DND-41 (cell line): ENCODE measurements at regions not wholly inside any gene's neighbourhood (a gene's known extent, or its start where the extent isn't known, plus 50 kb on each side); places are given as distances from the start of the nearest gene placed in this dataset.

Source experiments
- ATAC-seq: fragments of 200-7000 bp; cut with Tn5 transposase; 3 replicates; pipeline ENCODE4 v1.9.1; 2021; ENCODE audit warnings: low read depth; ENCODE audit not compliant: insufficient read depth
- DNase-seq: peaks from one replicate; pipeline ENCODE4 v3.0.0-alpha.2; 2020
- H2AFZ ChIP-seq: 2 replicates; pipeline ENCODE4 v1.6.0; 2012; ENCODE audit warnings: low read depth, low read length
- H3K27ac ChIP-seq: 2 replicates; pipeline ENCODE4 v1.5.1; 2012; ENCODE audit warnings: low read length, inconsistent platforms
- H3K27me3 ChIP-seq: fragments of 200-600 bp; sonication (generic); 2 replicates; pipeline ENCODE4 v1.6.0; 2012; ENCODE audit warnings: low read length, mild to moderate bottlenecking, inconsistent platforms; ENCODE audit not compliant: insufficient read depth, poor library complexity
- H3K36me3 ChIP-seq: 2 replicates; pipeline ENCODE4 v1.5.1; 2012; ENCODE audit warnings: low read length, inconsistent platforms; ENCODE audit not compliant: insufficient read depth
- H3K4me1 ChIP-seq: 2 replicates; pipeline ENCODE4 v1.5.1; 2012; ENCODE audit warnings: mild to moderate bottlenecking, low read length; ENCODE audit not compliant: insufficient read depth
- H3K4me2 ChIP-seq: 2 replicates; pipeline ENCODE4 v1.6.0; 2012; ENCODE audit warnings: mild to moderate bottlenecking, moderate library complexity, low read length, inconsistent platforms; ENCODE audit not compliant: insufficient read depth
- H3K4me3 ChIP-seq, 2 experiments: fragments of 200-600 bp in 1 of 2; shearing (Covaris generic) in 1 of 2; 2 replicates each; pipeline ENCODE4 v1.5.1; 2012 to 2016; ENCODE audit warnings: inconsistent platforms in 2 of 2, low read length in 2 of 2, mild to moderate bottlenecking in 2 of 2, low read depth in 1 of 2, moderate library complexity in 1 of 2
- H3K79me2 ChIP-seq: 2 replicates; pipeline ENCODE4 v1.6.0; 2012; ENCODE audit warnings: low read length, inconsistent platforms; ENCODE audit not compliant: insufficient read depth
- H3K9ac ChIP-seq: 2 replicates; pipeline ENCODE4 v1.6.0; 2012; ENCODE audit warnings: low read depth, mild to moderate bottlenecking, inconsistent platforms, low read length, moderate library complexity
- H3K9me3 ChIP-seq: 2 replicates; pipeline ENCODE4 v1.5.1; 2012; ENCODE audit warnings: low read length, moderate library complexity, mild to moderate bottlenecking, inconsistent platforms; ENCODE audit not compliant: insufficient read depth, severe bottlenecking
- H4K20me1 ChIP-seq: 2 replicates; pipeline ENCODE4 v1.6.0; 2012; ENCODE audit warnings: low read length; ENCODE audit not compliant: insufficient read depth
- CTCF ChIP-seq: IDR thresholded peaks from 2 replicates; pipeline ENCODE4 v1.5.1; 2012; ENCODE audit warnings: borderline replicate concordance, low read length, moderate library complexity, mild to moderate bottlenecking; ENCODE audit not compliant: poor library complexity, severe bottlenecking; ENCODE audit errors: extremely low read depth
- EZH2 ChIP-seq: IDR thresholded peaks from 3 replicates; pipeline ENCODE4 v1.6.1; 2012; ENCODE audit warnings: borderline replicate concordance, low read depth, mild to moderate bottlenecking, moderate library complexity, low read length, inconsistent platforms; ENCODE audit not compliant: severe bottlenecking

GRCh38 chr1:219119839-219120238, 53.8 kb upstream of the LYPLAL1 start:
- Histone ChIP-seq H3K9ac (no peak overlapping the region), H3K9me3 (no peaks in the 10 kb centered on the region), H3K27me3 (no peaks in the 10 kb centered on the region), H3K79me2 (no peaks in the 10 kb centered on the region), H4K20me1 (no peaks in the 10 kb centered on the region), H3K4me3 (no peak overlapping the region), H2AFZ (no peak overlapping the region), H3K36me3 (no peaks in the 10 kb centered on the region), H3K27ac (no peak overlapping the region), H3K4me1 (no peaks in the 10 kb centered on the region), H3K4me2 (no peak overlapping the region)
- ATAC-seq = no peak
- no peak for DNase-seq
- TF ChIP-seq CTCF = no peak
- TF ChIP-seq EZH2 = no peak

GRCh38 chr1:219120624-219121544, 52.8 kb upstream of the LYPLAL1 start:
- ATAC-seq (no peak), DNase-seq (no peak)
- no peaks in the 10 kb centered on the region for H3K4me1 ChIP-seq
- no peaks in the 10 kb centered on the region for H3K27me3 ChIP-seq
- no peak overlapping the region for H3K4me3 ChIP-seq
- no peak overlapping the region for H2AFZ ChIP-seq
- H4K20me1 ChIP-seq = no peaks in the 10 kb centered on the region
- H3K9me3 ChIP-seq = no peaks in the 10 kb centered on the region
- no peaks in the 10 kb centered on the region for H3K79me2 ChIP-seq
- H3K9ac ChIP-seq = no peak overlapping the region
- no peak overlapping the region for H3K27ac ChIP-seq
- no peak overlapping the region for H3K4me2 ChIP-seq
- no peak for TF ChIP-seq EZH2
- H3K36me3 ChIP-seq = no peaks in the 10 kb centered on the region

DNA sequence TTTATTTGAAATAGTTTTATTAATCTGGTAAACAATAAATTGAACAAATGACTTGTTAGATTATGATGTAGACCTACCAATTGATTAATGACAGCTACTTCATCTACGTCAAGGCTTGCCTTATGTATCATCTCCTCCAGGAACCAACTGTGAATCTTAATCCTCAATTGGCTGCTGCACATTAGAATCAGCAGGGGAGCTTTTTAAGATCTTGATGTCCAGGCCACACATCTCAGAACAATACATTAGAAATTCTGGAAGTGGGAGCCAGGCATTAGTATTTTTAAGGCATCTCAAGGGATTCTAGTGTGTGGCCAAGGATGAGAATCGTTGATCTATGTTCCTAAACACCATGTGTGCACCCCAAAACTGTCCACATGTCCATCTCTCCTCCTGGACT, 52.0 kb upstream of the LYPLAL1 start:
- no peaks in the 10 kb centered on the region for H3K9me3 ChIP-seq
- no peak for ATAC-seq
- H3K4me3 ChIP-seq = no peak overlapping the region
- H3K4me1 ChIP-seq = no peaks in the 10 kb centered on the region
- no peaks in the 10 kb centered on the region for H3K27me3 ChIP-seq
- no peak for DNase-seq
- TF ChIP-seq EZH2 (no peak), CTCF (no peak)
- no peak overlapping the region for H3K4me2 ChIP-seq
- no peaks in the 10 kb centered on the region for H3K36me3 ChIP-seq
- H4K20me1 ChIP-seq = no peaks in the 10 kb centered on the region
- H3K27ac ChIP-seq = no peak overlapping the region
- no peak overlapping the region for H3K9ac ChIP-seq
- no peaks in the 10 kb centered on the region for H3K79me2 ChIP-seq
- no peak overlapping the region for H2AFZ ChIP-seq

DNA sequence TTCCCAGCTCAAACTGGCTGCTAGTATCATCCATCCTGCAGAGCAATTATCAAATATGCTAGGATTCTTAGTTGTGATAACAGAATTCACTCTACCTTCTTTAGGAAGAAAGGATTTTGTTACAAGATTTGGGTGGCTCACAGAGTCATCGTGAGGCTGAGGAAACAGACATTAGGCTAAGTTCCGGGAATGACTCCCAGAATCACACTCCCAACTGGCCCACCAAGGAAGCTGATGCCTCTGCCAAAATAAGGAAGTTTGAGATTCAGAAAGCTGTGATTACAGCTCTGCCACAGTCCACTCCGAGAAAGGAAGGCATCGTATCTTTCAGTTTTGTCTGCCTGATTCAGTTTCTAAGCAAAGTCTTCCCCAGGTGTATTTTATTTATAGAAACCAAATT, 50.6 kb upstream of the LYPLAL1 start:
- H3K9ac ChIP-seq = no peak overlapping the region
- ATAC-seq = no peak
- H3K4me1 ChIP-seq = no peaks in the 10 kb centered on the region
- no peaks in the 10 kb centered on the region for H4K20me1 ChIP-seq
- no peak overlapping the region for H3K4me3 ChIP-seq
- no peak overlapping the region for H3K4me2 ChIP-seq
- no peaks in the 10 kb centered on the region for H3K27me3 ChIP-seq
- H3K9me3 ChIP-seq = no peaks in the 10 kb centered on the region
- H3K79me2 ChIP-seq = no peaks in the 10 kb centered on the region
- DNase-seq = no peak
- TF ChIP-seq CTCF (no peak), EZH2 (no peak)
- no peak overlapping the region for H3K27ac ChIP-seq
- H2AFZ ChIP-seq = no peak overlapping the region
- no peaks in the 10 kb centered on the region for H3K36me3 ChIP-seq
